K562 (cell line): ENCODE measurements at regions not wholly inside any gene's neighbourhood (a gene's known extent, or its start where the extent isn't known, plus 50 kb on each side); places are given as distances from the start of the nearest gene placed in this dataset.
A peak's percentile ranks its signal among the peaks of the same experiment; 100 is the strongest.

Experiments used
- BCOR ChIP-seq: fragments of 450-650 bp; IDR thresholded peaks from 2 replicates; pipeline ENCODE4 v1.6.1; 2016
- RBM25 ChIP-seq: fragments of 200-400 bp; formaldehyde crosslinking; IDR thresholded peaks from 2 replicates; pipeline ENCODE4 v1.6.1; 2018; ENCODE audit warnings: low read length, low read depth, moderate library complexity; ENCODE audit not compliant: severe bottlenecking
- ZNF174 ChIP-seq: fragments of 250-450 bp; sonication (Bioruptor Pico); IDR thresholded peaks from 2 replicates; pipeline ENCODE4 v1.4.0; 2020; ENCODE audit warnings: mild to moderate bottlenecking
- TF ChIP-seq, protein P1 (sequence below): fragments of 200-600 bp; sonication (generic); IDR thresholded peaks from one replicate; pipeline ENCODE4 v1.6.1; 2012; ENCODE audit warnings: mild to moderate bottlenecking, low read depth, low read length, inconsistent platforms

DNA sequence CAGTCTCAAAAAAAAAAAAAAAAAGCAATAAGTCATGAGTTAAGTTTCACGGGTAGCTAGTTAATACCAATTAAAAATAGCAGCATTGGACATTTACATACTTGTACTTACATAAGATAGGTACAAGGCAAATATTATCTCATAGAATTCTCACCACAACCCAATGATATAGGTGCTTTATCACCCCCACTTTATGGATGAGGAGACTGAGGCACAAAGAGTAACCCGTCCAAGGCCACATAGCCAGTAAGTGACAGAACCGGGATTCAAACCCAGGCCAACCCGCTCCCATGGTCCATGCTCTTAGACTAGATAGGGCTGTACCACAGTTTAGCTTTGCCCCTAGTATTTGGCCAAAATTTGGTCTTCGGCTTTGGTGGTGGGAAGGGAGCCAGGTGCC is 132.5 kb upstream of the SLC45A1 start (continued):
- TF ChIP-seq, protein P1, sequence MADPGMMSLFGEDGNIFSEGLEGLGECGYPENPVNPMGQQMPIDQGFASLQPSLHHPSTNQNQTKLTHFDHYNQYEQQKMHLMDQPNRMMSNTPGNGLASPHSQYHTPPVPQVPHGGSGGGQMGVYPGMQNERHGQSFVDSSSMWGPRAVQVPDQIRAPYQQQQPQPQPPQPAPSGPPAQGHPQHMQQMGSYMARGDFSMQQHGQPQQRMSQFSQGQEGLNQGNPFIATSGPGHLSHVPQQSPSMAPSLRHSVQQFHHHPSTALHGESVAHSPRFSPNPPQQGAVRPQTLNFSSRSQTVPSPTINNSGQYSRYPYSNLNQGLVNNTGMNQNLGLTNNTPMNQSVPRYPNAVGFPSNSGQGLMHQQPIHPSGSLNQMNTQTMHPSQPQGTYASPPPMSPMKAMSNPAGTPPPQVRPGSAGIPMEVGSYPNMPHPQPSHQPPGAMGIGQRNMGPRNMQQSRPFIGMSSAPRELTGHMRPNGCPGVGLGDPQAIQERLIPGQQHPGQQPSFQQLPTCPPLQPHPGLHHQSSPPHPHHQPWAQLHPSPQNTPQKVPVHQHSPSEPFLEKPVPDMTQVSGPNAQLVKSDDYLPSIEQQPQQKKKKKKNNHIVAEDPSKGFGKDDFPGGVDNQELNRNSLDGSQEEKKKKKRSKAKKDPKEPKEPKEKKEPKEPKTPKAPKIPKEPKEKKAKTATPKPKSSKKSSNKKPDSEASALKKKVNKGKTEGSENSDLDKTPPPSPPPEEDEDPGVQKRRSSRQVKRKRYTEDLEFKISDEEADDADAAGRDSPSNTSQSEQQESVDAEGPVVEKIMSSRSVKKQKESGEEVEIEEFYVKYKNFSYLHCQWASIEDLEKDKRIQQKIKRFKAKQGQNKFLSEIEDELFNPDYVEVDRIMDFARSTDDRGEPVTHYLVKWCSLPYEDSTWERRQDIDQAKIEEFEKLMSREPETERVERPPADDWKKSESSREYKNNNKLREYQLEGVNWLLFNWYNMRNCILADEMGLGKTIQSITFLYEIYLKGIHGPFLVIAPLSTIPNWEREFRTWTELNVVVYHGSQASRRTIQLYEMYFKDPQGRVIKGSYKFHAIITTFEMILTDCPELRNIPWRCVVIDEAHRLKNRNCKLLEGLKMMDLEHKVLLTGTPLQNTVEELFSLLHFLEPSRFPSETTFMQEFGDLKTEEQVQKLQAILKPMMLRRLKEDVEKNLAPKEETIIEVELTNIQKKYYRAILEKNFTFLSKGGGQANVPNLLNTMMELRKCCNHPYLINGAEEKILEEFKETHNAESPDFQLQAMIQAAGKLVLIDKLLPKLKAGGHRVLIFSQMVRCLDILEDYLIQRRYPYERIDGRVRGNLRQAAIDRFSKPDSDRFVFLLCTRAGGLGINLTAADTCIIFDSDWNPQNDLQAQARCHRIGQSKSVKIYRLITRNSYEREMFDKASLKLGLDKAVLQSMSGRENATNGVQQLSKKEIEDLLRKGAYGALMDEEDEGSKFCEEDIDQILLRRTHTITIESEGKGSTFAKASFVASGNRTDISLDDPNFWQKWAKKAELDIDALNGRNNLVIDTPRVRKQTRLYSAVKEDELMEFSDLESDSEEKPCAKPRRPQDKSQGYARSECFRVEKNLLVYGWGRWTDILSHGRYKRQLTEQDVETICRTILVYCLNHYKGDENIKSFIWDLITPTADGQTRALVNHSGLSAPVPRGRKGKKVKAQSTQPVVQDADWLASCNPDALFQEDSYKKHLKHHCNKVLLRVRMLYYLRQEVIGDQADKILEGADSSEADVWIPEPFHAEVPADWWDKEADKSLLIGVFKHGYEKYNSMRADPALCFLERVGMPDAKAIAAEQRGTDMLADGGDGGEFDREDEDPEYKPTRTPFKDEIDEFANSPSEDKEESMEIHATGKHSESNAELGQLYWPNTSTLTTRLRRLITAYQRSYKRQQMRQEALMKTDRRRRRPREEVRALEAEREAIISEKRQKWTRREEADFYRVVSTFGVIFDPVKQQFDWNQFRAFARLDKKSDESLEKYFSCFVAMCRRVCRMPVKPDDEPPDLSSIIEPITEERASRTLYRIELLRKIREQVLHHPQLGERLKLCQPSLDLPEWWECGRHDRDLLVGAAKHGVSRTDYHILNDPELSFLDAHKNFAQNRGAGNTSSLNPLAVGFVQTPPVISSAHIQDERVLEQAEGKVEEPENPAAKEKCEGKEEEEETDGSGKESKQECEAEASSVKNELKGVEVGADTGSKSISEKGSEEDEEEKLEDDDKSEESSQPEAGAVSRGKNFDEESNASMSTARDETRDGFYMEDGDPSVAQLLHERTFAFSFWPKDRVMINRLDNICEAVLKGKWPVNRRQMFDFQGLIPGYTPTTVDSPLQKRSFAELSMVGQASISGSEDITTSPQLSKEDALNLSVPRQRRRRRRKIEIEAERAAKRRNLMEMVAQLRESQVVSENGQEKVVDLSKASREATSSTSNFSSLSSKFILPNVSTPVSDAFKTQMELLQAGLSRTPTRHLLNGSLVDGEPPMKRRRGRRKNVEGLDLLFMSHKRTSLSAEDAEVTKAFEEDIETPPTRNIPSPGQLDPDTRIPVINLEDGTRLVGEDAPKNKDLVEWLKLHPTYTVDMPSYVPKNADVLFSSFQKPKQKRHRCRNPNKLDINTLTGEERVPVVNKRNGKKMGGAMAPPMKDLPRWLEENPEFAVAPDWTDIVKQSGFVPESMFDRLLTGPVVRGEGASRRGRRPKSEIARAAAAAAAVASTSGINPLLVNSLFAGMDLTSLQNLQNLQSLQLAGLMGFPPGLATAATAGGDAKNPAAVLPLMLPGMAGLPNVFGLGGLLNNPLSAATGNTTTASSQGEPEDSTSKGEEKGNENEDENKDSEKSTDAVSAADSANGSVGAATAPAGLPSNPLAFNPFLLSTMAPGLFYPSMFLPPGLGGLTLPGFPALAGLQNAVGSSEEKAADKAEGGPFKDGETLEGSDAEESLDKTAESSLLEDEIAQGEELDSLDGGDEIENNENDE, result no peak
- TF ChIP-seq BCOR (peak; percentile 35; the same call in 1 of the 2 replicates), RBM25 (peak; percentile 72), ZNF174 (CRISPR knock-in tag) (no peak)
